Activated CD8-positive, alpha-beta memory T cell treated with anti-CD3 and anti-CD28 coated beads for 24 hours (primary cell): ENCODE measurements at regions not wholly inside any gene's neighbourhood (a gene's known extent, or its start where the extent isn't known, plus 50 kb on each side); places are given as distances from the start of the nearest gene placed in this dataset.

ENCODE experiments used
- DNase-seq: peaks from one replicate; pipeline ENCODE4 v3.0.0-alpha.2; 2020

DNA sequence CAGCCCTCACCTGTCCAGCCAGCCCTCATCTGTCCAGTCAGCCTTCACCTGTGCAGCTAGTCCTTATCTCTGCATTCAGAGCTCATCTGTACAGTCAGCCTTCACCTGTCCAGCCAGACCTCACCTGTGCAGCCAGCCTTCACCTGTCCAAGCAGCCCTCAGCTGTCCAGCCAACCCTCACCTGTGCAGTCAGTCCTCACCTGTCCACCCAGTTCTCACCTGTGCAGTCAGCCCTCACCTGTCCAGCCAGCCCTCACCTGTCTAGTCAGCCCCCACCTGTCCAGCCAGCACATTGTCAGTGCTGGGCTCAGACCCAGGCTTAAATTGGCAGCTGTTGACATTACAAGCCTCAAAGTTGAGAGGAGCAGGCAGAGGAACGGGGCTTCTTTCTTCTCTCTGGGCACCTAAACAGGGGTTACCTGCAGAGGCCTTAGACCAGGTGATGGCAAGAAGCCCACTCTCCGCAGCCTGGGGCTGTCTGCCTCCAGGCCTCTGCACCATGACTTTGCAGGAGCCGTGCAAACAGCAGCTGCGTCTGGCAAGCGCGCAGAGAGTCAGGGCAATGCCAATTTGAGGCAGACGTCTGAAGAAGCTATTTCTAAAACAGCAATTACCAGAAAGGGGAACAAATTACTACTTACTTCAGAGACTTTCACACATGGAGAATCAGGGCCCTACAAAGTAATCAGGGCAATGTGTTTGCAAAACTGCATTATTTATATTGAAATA is 506.1 kb downstream of the NPHP4 start:
- no peak for DNase-seq

DNA sequence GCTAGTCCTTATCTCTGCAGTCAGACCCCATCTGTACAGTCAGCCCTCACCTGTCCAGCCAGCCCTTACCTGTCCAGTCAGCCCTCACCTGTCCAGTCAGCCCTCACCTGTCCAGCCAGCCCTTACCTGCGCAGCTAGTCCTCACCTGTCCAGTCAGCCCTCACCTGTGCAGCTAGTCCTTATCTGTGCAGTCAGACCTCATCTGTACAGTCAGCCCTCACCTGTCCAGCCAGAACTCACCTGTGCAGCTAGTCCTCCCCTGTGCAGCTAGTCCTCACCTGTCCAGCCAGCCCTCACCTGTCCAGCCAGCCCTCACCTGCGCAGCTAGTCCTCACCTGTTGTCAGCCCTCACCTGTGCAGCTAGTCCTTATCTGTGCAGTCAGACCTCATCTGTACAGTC is 506.8 kb downstream of the NPHP4 start:
- no peak for DNase-seq

GRCh38 chr1:5484451-5485165 is 507.6 kb downstream of the NPHP4 start:
- no peak for DNase-seq

DNA sequence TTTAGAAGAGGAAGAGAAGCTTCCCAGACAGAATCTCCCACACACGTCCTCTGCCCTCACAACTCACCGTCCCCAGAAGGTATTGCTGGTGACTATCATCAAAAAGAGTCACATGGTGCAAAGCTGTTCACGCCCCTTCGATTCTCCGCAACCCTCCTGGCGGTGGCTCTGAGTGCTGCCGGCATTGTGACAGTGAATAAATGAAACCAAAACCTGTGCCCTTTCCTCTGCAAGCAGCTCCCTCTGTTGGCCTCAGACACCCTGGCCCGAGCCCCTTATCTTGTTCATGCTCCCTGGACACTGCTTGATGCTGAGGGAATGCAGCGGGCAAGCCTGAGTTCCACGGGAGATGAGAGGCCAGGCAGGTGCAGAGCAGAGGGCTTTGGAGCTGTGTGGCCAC is 510.3 kb downstream of the NPHP4 start:
- DNase-seq = peak; percentile 64

DNA sequence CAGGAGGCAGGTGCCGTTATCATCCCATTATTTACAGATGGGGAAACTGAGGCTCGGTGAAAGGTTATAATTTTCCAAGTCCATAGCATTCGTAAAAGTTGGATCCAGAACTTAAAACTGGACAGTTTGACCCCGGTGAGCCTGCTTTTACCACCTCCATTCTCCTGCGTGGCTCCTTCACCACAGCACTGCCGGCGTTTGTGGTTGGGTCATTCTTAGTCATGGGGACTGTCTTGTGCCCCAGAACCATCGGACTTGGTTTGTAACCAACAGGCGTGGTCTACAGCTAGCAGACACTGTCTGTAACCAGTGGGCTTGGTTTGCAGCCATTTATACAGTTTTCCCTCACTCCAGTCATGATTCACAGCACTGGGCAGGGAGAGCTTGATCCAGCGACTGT is 511.3 kb downstream of the NPHP4 start:
- no peak for DNase-seq

- no peak for DNase-seq
Observed at GRCh38 chr1:5479876-5480646, 512.2 kb downstream of the NPHP4 start.

DNA sequence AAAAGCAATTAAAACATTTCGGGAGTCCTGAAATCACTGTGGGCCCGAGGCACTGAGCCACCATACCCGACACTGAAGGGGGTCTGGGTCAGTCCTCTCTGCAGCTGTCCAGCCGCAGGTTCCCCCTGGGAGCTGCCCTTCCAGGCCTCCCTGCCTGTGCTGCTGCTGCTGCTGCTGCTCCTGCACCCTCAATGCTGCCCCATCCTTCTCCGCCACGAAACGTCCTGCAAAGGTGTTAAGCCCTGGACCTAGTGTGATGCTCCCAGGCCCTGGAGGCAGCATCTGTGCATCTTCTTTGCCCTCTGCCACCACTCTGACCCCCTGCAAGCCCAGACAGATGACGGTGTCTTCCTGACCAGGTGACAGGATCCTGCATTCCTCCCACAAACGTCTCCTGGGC is 513.3 kb downstream of the NPHP4 start:
- no peak for DNase-seq

- no peak for DNase-seq
Observed at GRCh38 chr1:5478156-5478695, 514.0 kb downstream of the NPHP4 start.

- DNase-seq = no peak
Observed at GRCh38 chr1:5477716-5478115, 514.5 kb downstream of the NPHP4 start.

DNA sequence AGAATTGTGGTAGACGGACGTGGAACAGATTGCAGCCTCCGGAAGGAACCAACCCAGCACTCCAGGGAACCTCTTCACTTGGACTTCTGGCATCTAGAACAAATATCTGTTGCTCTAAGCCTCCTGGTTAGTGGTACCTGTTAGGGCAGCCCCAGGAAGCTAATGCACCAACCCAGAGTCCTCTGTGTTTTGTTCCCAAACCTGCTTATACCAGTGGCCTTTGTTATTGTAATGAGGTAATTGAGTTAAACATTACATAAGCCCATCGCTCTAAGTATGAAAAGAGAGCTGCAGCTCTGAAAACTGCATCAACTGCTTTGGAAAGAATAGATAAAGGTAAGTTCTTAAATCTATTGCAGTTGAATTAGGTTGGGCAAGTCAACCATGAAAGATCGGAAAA is 516.7 kb downstream of the NPHP4 start:
- no peak for DNase-seq

GRCh38 chr1:5473268-5473667 is 519.0 kb downstream of the NPHP4 start:
- no peak for DNase-seq

- DNase-seq = no peak
Observed at GRCh38 chr1:5466487-5466886, 525.7 kb downstream of the NPHP4 start.

- no peak for DNase-seq
Observed at GRCh38 chr1:5465281-5465711, 526.9 kb downstream of the NPHP4 start.

DNA sequence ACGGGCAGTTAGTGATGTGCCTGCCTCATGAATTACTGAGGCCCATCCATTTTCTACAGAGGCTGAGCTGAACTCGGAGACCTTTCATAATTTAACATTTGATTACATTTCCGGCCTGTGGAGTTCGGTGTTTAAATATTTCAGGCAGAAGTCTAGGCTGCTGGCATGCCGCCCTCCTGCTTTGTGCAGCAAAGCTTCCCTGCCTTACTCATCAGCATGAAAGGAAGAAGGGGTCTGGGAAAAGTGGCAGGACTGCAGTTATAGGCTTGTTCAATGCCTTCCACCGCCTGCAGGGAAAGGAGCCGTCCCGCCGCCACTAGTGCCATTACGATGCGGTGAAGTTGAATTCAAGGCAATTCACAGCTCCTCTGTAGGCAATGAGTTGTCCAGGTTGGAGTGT is 527.9 kb downstream of the NPHP4 start:
- no peak for DNase-seq

GRCh38 chr1:5460974-5461373 is 531.3 kb downstream of the NPHP4 start:
- DNase-seq = no peak

DNA sequence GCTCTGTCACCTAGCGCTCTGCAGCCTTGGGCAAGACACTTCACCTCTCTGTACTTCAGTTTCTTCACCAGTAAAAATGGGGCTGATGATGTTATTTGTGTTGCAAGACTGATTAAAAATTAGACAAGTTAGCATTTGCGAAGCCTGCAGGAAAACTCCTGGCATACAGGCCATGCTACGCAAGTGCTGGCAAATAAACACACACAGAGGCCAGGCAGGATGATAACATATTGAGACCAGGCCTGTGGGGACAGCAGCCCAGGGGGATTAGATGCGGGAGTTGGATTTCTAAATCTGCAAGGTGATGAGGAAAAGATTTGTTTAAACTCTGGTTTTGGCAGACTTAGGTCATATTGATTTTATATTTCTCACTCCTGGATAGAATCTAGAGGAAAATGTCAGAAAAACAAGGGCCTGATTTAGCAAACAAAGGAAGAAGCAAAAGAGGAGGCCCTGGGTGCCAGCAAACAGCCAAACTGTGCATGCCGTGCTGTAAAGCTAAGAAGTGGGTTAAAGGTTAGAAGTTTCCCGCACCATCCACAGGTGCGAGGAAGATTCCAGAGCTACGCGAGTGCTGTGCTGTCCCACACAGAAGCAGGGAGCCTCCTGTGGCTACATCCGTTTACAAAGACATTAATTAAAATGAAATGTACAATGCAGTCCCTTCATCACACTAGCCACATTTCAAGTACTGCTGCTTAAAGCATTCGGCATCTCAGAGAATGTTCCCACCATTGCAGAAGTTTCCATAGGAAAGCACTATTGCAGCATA is 532.2 kb downstream of the NPHP4 start:
- DNase-seq = no peak

GRCh38 chr1:5458248-5458647 is 534.0 kb downstream of the NPHP4 start:
- DNase-seq = no peak

GRCh38 chr1:5456090-5456811 is 536.0 kb downstream of the NPHP4 start:
- DNase-seq = no peak

GRCh38 chr1:5455651-5456050 is 536.6 kb downstream of the NPHP4 start:
- no peak for DNase-seq

- no peak for DNase-seq
Observed at GRCh38 chr1:5455056-5455455, 537.2 kb downstream of the NPHP4 start.

- DNase-seq = no peak
Observed at GRCh38 chr1:5453347-5453746, 538.9 kb downstream of the NPHP4 start.

- no peak for DNase-seq
Observed at GRCh38 chr1:5451671-5452070, 540.6 kb downstream of the NPHP4 start.
